ENCODE measurements at regions not wholly inside any gene's neighbourhood (a gene's known extent, or its start where the extent isn't known, plus 50 kb on each side); places are given as distances from the start of the nearest gene placed in this dataset.

GRCh38 chr5:86797677-86798076 is 179.9 kb downstream of the COX7C start:
- TF ChIP-seq CTCF (IDR thresholded peaks at IDR 0.05), result no peak
- H3K4me3 Mint-ChIP-seq (ENCODE audit: unreplicated experiment), result no peak overlapping the region
- DNase-seq (ENCODE audit: extremely low spot score, unreplicated experiment), result no peak
- no peaks in the 10 kb centered on the region for H3K4me1 Mint-ChIP-seq (ENCODE audit: unreplicated experiment)
- H3K36me3 Mint-ChIP-seq (ENCODE audit: unreplicated experiment), result no peaks in the 10 kb centered on the region
- H3K27ac Mint-ChIP-seq (ENCODE audit: unreplicated experiment), result no peak overlapping the region
- no peaks in the 10 kb centered on the region for H3K9me3 Mint-ChIP-seq (ENCODE audit: unreplicated experiment)
- peaks cover 4% of the 10 kb centered on the region for H3K27me3 Mint-ChIP-seq (ENCODE audit: unreplicated experiment)

- no peak for TF ChIP-seq CTCF (IDR thresholded peaks at IDR 0.05)
- no peaks in the 10 kb centered on the region for H3K9me3 Mint-ChIP-seq (ENCODE audit: unreplicated experiment)
- no peaks in the 10 kb centered on the region for H3K4me1 Mint-ChIP-seq (ENCODE audit: unreplicated experiment)
- H3K4me3 Mint-ChIP-seq (ENCODE audit: unreplicated experiment), result no peak overlapping the region
- no peaks in the 10 kb centered on the region for H3K27me3 Mint-ChIP-seq (ENCODE audit: unreplicated experiment)
- no peak for DNase-seq (ENCODE audit: extremely low spot score, unreplicated experiment)
- no peaks in the 10 kb centered on the region for H3K36me3 Mint-ChIP-seq (ENCODE audit: unreplicated experiment)
- no peak overlapping the region for H3K27ac Mint-ChIP-seq (ENCODE audit: unreplicated experiment)
These were observed 188.5 kb downstream of the COX7C start for GRCh38 chr5:86806206-86806605.

- Mint-ChIP-seq H3K27ac (ENCODE audit: unreplicated experiment) (no peak overlapping the region), H3K4me3 (ENCODE audit: unreplicated experiment) (no peak overlapping the region), H3K4me1 (ENCODE audit: unreplicated experiment) (no peaks in the 10 kb centered on the region), H3K36me3 (ENCODE audit: unreplicated experiment) (no peaks in the 10 kb centered on the region), H3K9me3 (ENCODE audit: unreplicated experiment) (no peaks in the 10 kb centered on the region), H3K27me3 (ENCODE audit: unreplicated experiment) (no peaks in the 10 kb centered on the region)
- TF ChIP-seq CTCF (IDR thresholded peaks at IDR 0.05), result no peak
- DNase-seq (ENCODE audit: extremely low spot score, unreplicated experiment), result no peak
These were observed 189.6 kb downstream of the COX7C start for GRCh38 chr5:86807046-86808031.

- Mint-ChIP-seq H3K4me3 (ENCODE audit: unreplicated experiment) (no peak overlapping the region), H3K36me3 (ENCODE audit: unreplicated experiment) (no peaks in the 10 kb centered on the region), H3K9me3 (ENCODE audit: unreplicated experiment) (no peaks in the 10 kb centered on the region), H3K4me1 (ENCODE audit: unreplicated experiment) (no peaks in the 10 kb centered on the region), H3K27ac (ENCODE audit: unreplicated experiment) (no peak overlapping the region), H3K27me3 (ENCODE audit: unreplicated experiment) (peaks cover 4% of the 10 kb centered on the region)
- no peak for DNase-seq (ENCODE audit: extremely low spot score, unreplicated experiment)
- no peak for TF ChIP-seq CTCF (IDR thresholded peaks at IDR 0.05)
These were observed 196.6 kb downstream of the COX7C start for GRCh38 chr5:86814315-86814714.

GRCh38 chr5:86814907-86815306 is 197.2 kb downstream of the COX7C start:
- H3K4me3 Mint-ChIP-seq (ENCODE audit: unreplicated experiment), result no peak overlapping the region
- no peaks in the 10 kb centered on the region for H3K4me1 Mint-ChIP-seq (ENCODE audit: unreplicated experiment)
- no peak overlapping the region for H3K27ac Mint-ChIP-seq (ENCODE audit: unreplicated experiment)
- peaks cover 4% of the 10 kb centered on the region for H3K27me3 Mint-ChIP-seq (ENCODE audit: unreplicated experiment)
- TF ChIP-seq CTCF (IDR thresholded peaks at IDR 0.05), result no peak
- no peaks in the 10 kb centered on the region for H3K36me3 Mint-ChIP-seq (ENCODE audit: unreplicated experiment)
- no peak for DNase-seq (ENCODE audit: extremely low spot score, unreplicated experiment)
- H3K9me3 Mint-ChIP-seq (ENCODE audit: unreplicated experiment), result no peaks in the 10 kb centered on the region
